Uterus (tissue), 3 donors: ENCODE measurements at regions not wholly inside any gene's neighbourhood (a gene's known extent, or its start where the extent isn't known, plus 50 kb on each side); places are given as distances from the start of the nearest gene placed in this dataset.
A peak's percentile ranks its signal among the peaks of the same experiment; 100 is the strongest.

Experiments used
- DNase-seq, 2 donors: peaks; one replicate each; pipeline ENCODE4 v3.0.0-alpha.2; 2019 to 2020
- H3K27ac ChIP-seq, 2 donors: fragments of 200-600 bp; sonication (generic); 1 replicate in 1 of 2; 2 replicates in 1 of 2; pipeline ENCODE4 v1.5.1; 2016 to 2018
- H3K27me3 ChIP-seq, 2 donors: fragments of 200-600 bp; sonication (generic); one replicate each; pipeline ENCODE4 v1.5.1; 2018 to 2019; ENCODE audit warnings: control low read depth in 1 of 2
- H3K36me3 ChIP-seq, 2 donors: fragments of 200-600 bp; sonication (generic); one replicate each; pipeline ENCODE4 v1.5.1; 2019; ENCODE audit warnings: control low read depth in 1 of 2
- H3K4me1 ChIP-seq, 2 donors: fragments of 200-600 bp; sonication (generic); one replicate each; pipeline ENCODE4 v1.5.1; 2018 to 2019; ENCODE audit warnings: control low read depth in 1 of 2
- H3K4me3 ChIP-seq, 2 donors: fragments of 200-600 bp; sonication (generic); 1 replicate in 1 of 2; 2 replicates in 1 of 2; pipeline ENCODE4 v1.5.1; 2018 to 2019; ENCODE audit warnings: mild to moderate bottlenecking in 1 of 2
- H3K9me3 ChIP-seq, 2 donors: fragments of 200-600 bp; sonication (generic); one replicate each; pipeline ENCODE4 v1.5.1; 2019; ENCODE audit warnings: control low read depth in 1 of 2
- CTCF ChIP-seq, 4 experiments: fragments of 200-600 bp in 2 of 4; fragments of 450-650 bp in 2 of 4; sonication (generic) in 2 of 4; IDR thresholded peaks; one replicate each; pipeline ENCODE4 v1.5.1; 2016 to 2019; ENCODE audit warnings: antibody characterized with exemption in 4 of 4, mild to moderate bottlenecking in 2 of 4, moderate library complexity in 1 of 4
- POLR2A ChIP-seq, 2 donors: fragments of 450-650 bp; IDR thresholded peaks; one replicate each; pipeline ENCODE4 v1.6.1; 2016; ENCODE audit warnings: antibody characterized with exemption in 2 of 2, mild to moderate bottlenecking in 1 of 2, moderate library complexity in 1 of 2
- intact Hi-C: fragments of 100-400 bp; cut with DNase I; formaldehyde crosslinking; loops from one replicate; pipeline ENCODE4 v1.15.1; 2023; ENCODE audit warnings: low total_unique reads
- donor health status: DM: yes; HTN: yes; CAD: no.

DNA sequence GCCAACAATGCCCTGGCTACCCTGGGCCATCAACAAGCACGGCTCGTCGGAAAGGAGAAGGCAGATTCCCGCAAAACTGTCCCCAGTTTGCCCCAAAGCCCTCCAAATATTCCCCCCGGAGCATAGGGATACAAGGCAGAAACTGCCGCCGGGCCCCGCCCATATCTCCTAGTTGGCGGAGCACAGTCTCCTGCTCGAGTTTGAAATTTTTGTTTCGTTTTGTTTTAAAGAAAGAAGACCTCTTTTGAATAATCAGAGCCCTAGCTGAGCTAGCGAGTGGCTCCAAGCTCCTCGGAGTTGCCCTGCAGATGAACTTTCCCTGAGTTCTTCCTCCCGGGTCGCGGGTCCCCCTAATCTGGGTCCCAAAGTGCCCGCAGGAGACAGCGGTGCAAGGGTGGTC lies 138.1 kb upstream of the ZIC3 start:
- peak overlapping the region in 1 of 2 donors; percentile 24 for H3K4me3 ChIP-seq
- DNase-seq, result no peak
- H3K9me3 ChIP-seq, result no peaks in the 10 kb centered on the region
- H3K4me1 ChIP-seq, result no peaks in the 10 kb centered on the region
- peaks cover 0 to 59% of the 10 kb centered on the region in 2 donors for H3K27me3 ChIP-seq
- no peak overlapping the region for H3K27ac ChIP-seq
- no peaks in the 10 kb centered on the region for H3K36me3 ChIP-seq
- TF ChIP-seq CTCF (IDR thresholded peaks at IDR 0.05) (no peak), POLR2A (IDR thresholded peaks at IDR 0.05) (no peak)
- intact Hi-C loops, result no loop called here

GRCh38 chrX:137427426-137427778 lies 138.5 kb upstream of the ZIC3 start:
- Histone ChIP-seq H3K36me3 (no peaks in the 10 kb centered on the region), H3K9me3 (no peaks in the 10 kb centered on the region), H3K4me1 (no peaks in the 10 kb centered on the region), H3K27me3 (peaks cover 0 to 63% of the 10 kb centered on the region in 2 donors), H3K27ac (no peak overlapping the region), H3K4me3 (no peak overlapping the region)
- TF ChIP-seq POLR2A (IDR thresholded peaks at IDR 0.05), result no peak
- TF ChIP-seq CTCF (IDR thresholded peaks at IDR 0.05), result no peak
- intact Hi-C loops, result no loop called here
- no peak for DNase-seq

GRCh38 chrX:137426695-137427425 lies 139.1 kb upstream of the ZIC3 start:
- Histone ChIP-seq H3K27me3 (peaks cover 0 to 66% of the 10 kb centered on the region in 2 donors), H3K4me3 (no peak overlapping the region), H3K36me3 (no peaks in the 10 kb centered on the region), H3K9me3 (no peaks in the 10 kb centered on the region), H3K4me1 (no peaks in the 10 kb centered on the region), H3K27ac (no peak overlapping the region)
- DNase-seq, result no peak
- TF ChIP-seq CTCF (IDR thresholded peaks at IDR 0.05) (no peak), POLR2A (IDR thresholded peaks at IDR 0.05) (no peak)
- intact Hi-C loops, result no loop called here

DNA sequence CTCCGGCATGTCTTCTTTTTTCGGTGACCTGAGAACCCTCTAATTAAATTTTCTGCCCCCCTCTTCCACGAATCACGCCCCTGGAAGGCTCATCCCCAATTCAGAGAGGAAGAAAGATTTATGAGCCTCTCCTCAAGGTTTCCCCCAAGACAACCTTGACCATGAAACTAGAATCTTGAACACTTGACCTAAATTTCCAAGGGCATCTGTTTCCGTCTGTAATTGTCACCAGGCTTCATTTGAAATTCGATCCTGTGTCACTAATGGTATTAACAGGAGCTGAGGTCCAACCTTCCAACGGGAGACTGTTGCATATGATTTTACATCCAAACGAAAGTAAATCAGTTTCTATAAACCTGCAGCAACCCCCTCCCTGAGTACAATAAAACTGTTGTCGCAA lies 139.9 kb upstream of the ZIC3 start:
- TF ChIP-seq POLR2A (IDR thresholded peaks at IDR 0.05), result no peak
- TF ChIP-seq CTCF (IDR thresholded peaks at IDR 0.05), result no peak
- Histone ChIP-seq H3K9me3 (no peaks in the 10 kb centered on the region), H3K27ac (no peak overlapping the region), H3K4me3 (no peak overlapping the region), H3K36me3 (no peaks in the 10 kb centered on the region), H3K4me1 (no peaks in the 10 kb centered on the region), H3K27me3 (peaks cover 0 to 72% of the 10 kb centered on the region in 2 donors)
- intact Hi-C loops, result no loop called here
- DNase-seq, result no peak

- no peak overlapping the region for H3K4me3 ChIP-seq
- no peaks in the 10 kb centered on the region for H3K36me3 ChIP-seq
- TF ChIP-seq POLR2A (IDR thresholded peaks at IDR 0.05) (no peak), CTCF (IDR thresholded peaks at IDR 0.05) (no peak)
- H3K27ac ChIP-seq, result no peak overlapping the region
- no peaks in the 10 kb centered on the region for H3K9me3 ChIP-seq
- peaks cover 0 to 69% of the 10 kb centered on the region in 2 donors for H3K27me3 ChIP-seq
- intact Hi-C loops, result no loop called here
- H3K4me1 ChIP-seq, result no peaks in the 10 kb centered on the region
- DNase-seq, result no peak
Observed at GRCh38 chrX:137425273-137425902, 140.5 kb upstream of the ZIC3 start.
